Left kidney (tissue), 1 donor: ENCODE measurements at regions not wholly inside any gene's neighbourhood (a gene's known extent, or its start where the extent isn't known, plus 50 kb on each side); places are given as distances from the start of the nearest gene placed in this dataset.
"Not testable (repeated sequence)": the region's sequence is repeated elsewhere in the genome, so short reads cannot be mapped to it uniquely, and the experiment has no call there.

ENCODE experiments used
- DNase-seq: peaks from one replicate; pipeline ENCODE4 v3.0.0-alpha.2; 2013

- DNase-seq = no peak
These were observed 227.9 kb upstream of the ANKRD50 start for GRCh38 chr4:124940387-124940786.

- DNase-seq = no peak
These were observed 227.4 kb upstream of the ANKRD50 start for GRCh38 chr4:124939908-124940307.

GRCh38 chr4:124938836-124939235 lies 226.3 kb upstream of the ANKRD50 start:
- DNase-seq = no peak

GRCh38 chr4:124937993-124938392 lies 225.5 kb upstream of the ANKRD50 start:
- DNase-seq = no peak

GRCh38 chr4:124936427-124936826 lies 223.9 kb upstream of the ANKRD50 start:
- DNase-seq = peak; percentile 39

- DNase-seq = no peak
These were observed 222.4 kb upstream of the ANKRD50 start for GRCh38 chr4:124934916-124935315.

GRCh38 chr4:124933521-124933920 lies 221.0 kb upstream of the ANKRD50 start:
- DNase-seq = no peak

- DNase-seq = no peak
These were observed 219.9 kb upstream of the ANKRD50 start for GRCh38 chr4:124932447-124932846.

GRCh38 chr4:124931050-124931449 lies 218.5 kb upstream of the ANKRD50 start:
- DNase-seq = peak; percentile 49

- not testable (repeated sequence) for DNase-seq
These were observed 210.2 kb upstream of the ANKRD50 start for GRCh38 chr4:124922748-124923147.

- no peak for DNase-seq
These were observed 206.1 kb upstream of the ANKRD50 start for GRCh38 chr4:124918559-124919122.

- DNase-seq = no peak
These were observed 202.5 kb upstream of the ANKRD50 start for GRCh38 chr4:124915073-124915472.

- DNase-seq = no peak
These were observed 200.7 kb upstream of the ANKRD50 start for GRCh38 chr4:124913237-124913636.

GRCh38 chr4:124910327-124910726 lies 197.8 kb upstream of the ANKRD50 start:
- DNase-seq = no peak

- no peak for DNase-seq
These were observed 195.3 kb upstream of the ANKRD50 start for GRCh38 chr4:124907881-124908280.

GRCh38 chr4:124905441-124905840 lies 192.9 kb upstream of the ANKRD50 start:
- no peak for DNase-seq

- no peak for DNase-seq
These were observed 192.3 kb upstream of the ANKRD50 start for GRCh38 chr4:124904723-124905388.

GRCh38 chr4:124903995-124904722 lies 191.6 kb upstream of the ANKRD50 start:
- DNase-seq = peak; percentile 70

GRCh38 chr4:124902001-124902515 lies 189.5 kb upstream of the ANKRD50 start:
- DNase-seq = no peak

- DNase-seq = no peak
These were observed 187.5 kb upstream of the ANKRD50 start for GRCh38 chr4:124899997-124900396.

- no peak for DNase-seq
These were observed 178.0 kb upstream of the ANKRD50 start for GRCh38 chr4:124890522-124890921.

- DNase-seq = no peak
These were observed 175.2 kb upstream of the ANKRD50 start for GRCh38 chr4:124887739-124888138.

GRCh38 chr4:124884316-124884715 lies 171.8 kb upstream of the ANKRD50 start:
- DNase-seq = no peak
